ENCODE measurements at regions not wholly inside any gene's neighbourhood (a gene's known extent, or its start where the extent isn't known, plus 50 kb on each side); places are given as distances from the start of the nearest gene placed in this dataset.
A peak's percentile ranks its signal among the peaks of the same experiment; 100 is the strongest.

GRCh38 chr10:123445261-123445775, 220.8 kb upstream of the GPR26 start:
- Histone ChIP-seq H3K79me1 (ENCODE audit: low read depth, low read length) (no peaks in the 10 kb centered on the region), H3K9me3 (ENCODE audit: insufficient read depth in 2 of 2, low read depth in 1 of 2, low read length in 1 of 2) (no peaks in the 10 kb centered on the region), H3K4me1 (replicated peaks in 1 of 4; ENCODE audit: control insufficient read depth in 3 of 4, insufficient read depth in 4 of 4, low read length in 3 of 4) (no peaks in the 10 kb centered on the region), H3K4me3 (ENCODE audit: extremely low read depth in 1 of 4, insufficient read depth in 2 of 4, low read depth in 3 of 4, low read length in 4 of 4) (no peak overlapping the region), H2BK5ac (ENCODE audit: low read depth, low read length) (no peak overlapping the region), H4K5ac (ENCODE audit: insufficient read length, low read depth, low read length) (no peak overlapping the region), H3K27me3 (replicated peaks in 1 of 4; ENCODE audit: control insufficient read depth in 3 of 4, extremely low read depth in 1 of 4, insufficient read depth in 3 of 4, low read length in 3 of 4) (no peaks in the 10 kb centered on the region), H3K79me2 (ENCODE audit: control insufficient read depth in 1 of 2, insufficient read depth in 2 of 2, low read length in 2 of 2) (no peaks in the 10 kb centered on the region), H3K56ac (replicated peaks; ENCODE audit: insufficient read length, low read depth, low read length) (no peak overlapping the region), H3K23me2 (ENCODE audit: low read depth, low read length) (no peaks in the 10 kb centered on the region), H3K36me3 (ENCODE audit: control insufficient read depth in 2 of 4, insufficient read depth in 4 of 4, low read length in 3 of 4) (no peaks in the 10 kb centered on the region), H2BK120ac (replicated peaks; ENCODE audit: low read depth, low read length) (no peak overlapping the region), H4K20me1 (replicated peaks in 1 of 2; ENCODE audit: control insufficient read depth in 1 of 2, insufficient read depth in 2 of 2, low read length in 2 of 2) (no peaks in the 10 kb centered on the region), H2BK20ac (ENCODE audit: low read length) (0 out of 2 replicates have a peak overlapping the region, but pooled peaks have one; percentile 40), H2BK15ac (ENCODE audit: low read length) (no peak overlapping the region), H3K18ac (ENCODE audit: extremely low read depth, low read length) (0 out of 2 replicates have a peak overlapping the region, but pooled peaks have one; percentile 13), H3K9ac (replicated peaks in 1 of 4; ENCODE audit: extremely low read depth in 1 of 4, low read depth in 3 of 4, low read length in 3 of 4) (no peak overlapping the region), H3K23ac (ENCODE audit: insufficient read length) (no peak overlapping the region), H3K4me2 (ENCODE audit: insufficient read depth in 1 of 2, low read depth in 2 of 2, low read length in 2 of 2) (no peak overlapping the region), H3K14ac (ENCODE audit: insufficient read length) (no peak overlapping the region), H4K8ac (ENCODE audit: extremely low read depth, insufficient read depth, low read length) (no peak overlapping the region), H4K91ac (replicated peaks; ENCODE audit: insufficient read length, low read length) (no peak overlapping the region), H3K27ac (ENCODE audit: low read depth, low read length) (no peak overlapping the region), H2AK5ac (ENCODE audit: low read depth, low read length) (no peak overlapping the region), H2AFZ (ENCODE audit: low read length) (no peak overlapping the region), H3K4ac (replicated peaks; ENCODE audit: insufficient read length, low read depth, low read length) (peak overlapping the region; percentile 13), H2BK12ac (ENCODE audit: low read depth, low read length) (no peak overlapping the region; the same call in 1 of the 2 replicates)
- FAIRE-seq: no peak
- DNase-seq (ENCODE audit: low read depth in 1 of 2, low spot score in 2 of 2): no peak
- POLR2A ChIA-PET (ENCODE audit: partially characterized antibody): no interaction called here
- 95% methylated on average over 8 of the region's 8 CpGs; no CpG with 5 or more reads in 1 of the 2 experiments for WGBS, 2 experiments (ENCODE audit: extremely low coverage in 1 of 2, insufficient coverage in 1 of 2, insufficient read length in 1 of 2, insufficient replicate concordance in 2 of 2, low coverage in 1 of 2, low lambda C conversion rate in 2 of 2, missing lambda C conversion rate in 1 of 2)
- CTCF ChIA-PET (ENCODE audit: partially characterized antibody): interaction anchor here (1.0 to 1.1 kb wide), 2 partner anchors 15 to 45 kb away, joined by 3 to 4 read pairs; no protein-coding TSS in a partner anchor
- TF ChIP-seq KDM1A (IDR thresholded peaks at IDR 0.05; ENCODE audit: borderline replicate concordance, low read length) (no peak), JUND (IDR thresholded peaks at IDR 0.05; ENCODE audit: low read length) (no peak), SP2 (IDR thresholded peaks at IDR 0.05; ENCODE audit: low read length) (no peak), KDM4A (IDR thresholded peaks at IDR 0.05; ENCODE audit: low read depth, low read length, severe bottlenecking) (no peak), EZH2 (IDR thresholded peaks at IDR 0.05; ENCODE audit: low read depth, low read length, severe bottlenecking) (no peak), ZNF274 (IDR thresholded peaks at IDR 0.05; ENCODE audit: borderline replicate concordance, extremely low read depth, low read length) (no peak), GABPA (IDR thresholded peaks at IDR 0.05; ENCODE audit: borderline replicate concordance, insufficient read depth, low read length) (no peak), BACH1 (IDR thresholded peaks at IDR 0.05; ENCODE audit: low read length) (no peak), SIX5 (IDR thresholded peaks at IDR 0.05; ENCODE audit: low read depth, low read length) (no peak), TAF7 (optimal IDR thresholded peaks at IDR 0.05; ENCODE audit: borderline replicate concordance, low read depth, low read length) (no peak), ATF2 (IDR thresholded peaks at IDR 0.05; ENCODE audit: low read length) (no peak), EP300 (IDR thresholded peaks at IDR 0.05; ENCODE audit: borderline replicate concordance in 1 of 2, low read depth in 2 of 2, low read length in 2 of 2) (no peak)

All from H1 (cell line).